ENCODE measurements at regions not wholly inside any gene's neighbourhood (a gene's known extent, or its start where the extent isn't known, plus 50 kb on each side); places are given as distances from the start of the nearest gene placed in this dataset.
"Not testable (repeated sequence)": the region's sequence is repeated elsewhere in the genome, so short reads cannot be mapped to it uniquely, and the experiment has no call there.

GRCh38 chrX:4655743-4656142 is 942.3 kb upstream of the PRKX start:
- no peak for DNase-seq (ENCODE audit: low read depth, low spot score)
- Histone ChIP-seq H3K27me3 (ENCODE audit: insufficient read depth, insufficient read length) (no peaks in the 10 kb centered on the region), H3K36me3 (ENCODE audit: insufficient read depth, insufficient read length, low read length) (no peaks in the 10 kb centered on the region), H3K9me3 (ENCODE audit: insufficient read depth, low read length) (no peaks in the 10 kb centered on the region), H3K9ac (ENCODE audit: insufficient read length, low read depth) (no peak overlapping the region), H3K4me1 (ENCODE audit: insufficient read depth, insufficient read length) (no peaks in the 10 kb centered on the region), H3K4me3 (ENCODE audit: insufficient read length, low read depth) (no peak overlapping the region)
- TF ChIP-seq YY1 (IDR thresholded peaks at IDR 0.05; ENCODE audit: insufficient read depth, insufficient read length) (no peak), SUZ12 (IDR thresholded peaks at IDR 0.05; ENCODE audit: extremely low read depth, insufficient read depth, insufficient read length) (no peak), ZNF274 (IDR thresholded peaks at IDR 0.05; ENCODE audit: low read depth, low read length) (no peak)

- Histone ChIP-seq H3K27me3 (ENCODE audit: insufficient read depth, insufficient read length) (no peaks in the 10 kb centered on the region), H3K36me3 (ENCODE audit: insufficient read depth, insufficient read length, low read length) (no peaks in the 10 kb centered on the region), H3K9me3 (ENCODE audit: insufficient read depth, low read length) (no peaks in the 10 kb centered on the region), H3K4me1 (ENCODE audit: insufficient read depth, insufficient read length) (no peaks in the 10 kb centered on the region), H3K9ac (ENCODE audit: insufficient read length, low read depth) (no peak overlapping the region), H3K4me3 (ENCODE audit: insufficient read length, low read depth) (no peak overlapping the region)
- no peak for DNase-seq (ENCODE audit: low read depth, low spot score)
- no peak for TF ChIP-seq SUZ12 (IDR thresholded peaks at IDR 0.05; ENCODE audit: extremely low read depth, insufficient read depth, insufficient read length)
- TF ChIP-seq ZNF274 (IDR thresholded peaks at IDR 0.05; ENCODE audit: low read depth, low read length) = no peak
- no peak for TF ChIP-seq YY1 (IDR thresholded peaks at IDR 0.05; ENCODE audit: insufficient read depth, insufficient read length)
Measured at GRCh38 chrX:4642114-4642513, 928.7 kb upstream of the PRKX start.

- Histone ChIP-seq H3K9me3 (ENCODE audit: insufficient read depth, low read length) (no peaks in the 10 kb centered on the region), H3K27me3 (ENCODE audit: insufficient read depth, insufficient read length) (no peaks in the 10 kb centered on the region), H3K4me1 (ENCODE audit: insufficient read depth, insufficient read length) (no peaks in the 10 kb centered on the region), H3K9ac (ENCODE audit: insufficient read length, low read depth) (no peak overlapping the region), H3K4me3 (ENCODE audit: insufficient read length, low read depth) (no peak overlapping the region), H3K36me3 (ENCODE audit: insufficient read depth, insufficient read length, low read length) (no peaks in the 10 kb centered on the region)
- no peak for DNase-seq (ENCODE audit: low read depth, low spot score)
- TF ChIP-seq ZNF274 (IDR thresholded peaks at IDR 0.05; ENCODE audit: low read depth, low read length) (no peak), YY1 (IDR thresholded peaks at IDR 0.05; ENCODE audit: insufficient read depth, insufficient read length) (no peak), SUZ12 (IDR thresholded peaks at IDR 0.05; ENCODE audit: extremely low read depth, insufficient read depth, insufficient read length) (no peak)
Measured at GRCh38 chrX:4638036-4638435, 924.6 kb upstream of the PRKX start.

GRCh38 chrX:4627414-4627813 is 914.0 kb upstream of the PRKX start:
- no peaks in the 10 kb centered on the region for H3K4me1 ChIP-seq (ENCODE audit: insufficient read depth, insufficient read length)
- TF ChIP-seq SUZ12 (IDR thresholded peaks at IDR 0.05; ENCODE audit: extremely low read depth, insufficient read depth, insufficient read length) (no peak), ZNF274 (IDR thresholded peaks at IDR 0.05; ENCODE audit: low read depth, low read length) (no peak), YY1 (IDR thresholded peaks at IDR 0.05; ENCODE audit: insufficient read depth, insufficient read length) (no peak)
- no peak overlapping the region for H3K9ac ChIP-seq (ENCODE audit: insufficient read length, low read depth)
- H3K36me3 ChIP-seq (ENCODE audit: insufficient read depth, insufficient read length, low read length) = no peaks in the 10 kb centered on the region
- DNase-seq (ENCODE audit: low read depth, low spot score) = no peak
- no peak overlapping the region for H3K4me3 ChIP-seq (ENCODE audit: insufficient read length, low read depth)
- no peaks in the 10 kb centered on the region for H3K27me3 ChIP-seq (ENCODE audit: insufficient read depth, insufficient read length)
- no peaks in the 10 kb centered on the region for H3K9me3 ChIP-seq (ENCODE audit: insufficient read depth, low read length)

GRCh38 chrX:4622486-4623167 is 909.2 kb upstream of the PRKX start:
- Histone ChIP-seq H3K36me3 (ENCODE audit: insufficient read depth, insufficient read length, low read length) (no peaks in the 10 kb centered on the region), H3K9me3 (ENCODE audit: insufficient read depth, low read length) (no peaks in the 10 kb centered on the region), H3K9ac (ENCODE audit: insufficient read length, low read depth) (no peak overlapping the region), H3K27me3 (ENCODE audit: insufficient read depth, insufficient read length) (no peaks in the 10 kb centered on the region), H3K4me3 (ENCODE audit: insufficient read length, low read depth) (no peak overlapping the region), H3K4me1 (ENCODE audit: insufficient read depth, insufficient read length) (no peaks in the 10 kb centered on the region)
- no peak for TF ChIP-seq ZNF274 (IDR thresholded peaks at IDR 0.05; ENCODE audit: low read depth, low read length)
- no peak for TF ChIP-seq SUZ12 (IDR thresholded peaks at IDR 0.05; ENCODE audit: extremely low read depth, insufficient read depth, insufficient read length)
- no peak for TF ChIP-seq YY1 (IDR thresholded peaks at IDR 0.05; ENCODE audit: insufficient read depth, insufficient read length)
- no peak for DNase-seq (ENCODE audit: low read depth, low spot score)

- H3K4me3 ChIP-seq (ENCODE audit: insufficient read length, low read depth); H3K9ac ChIP-seq (ENCODE audit: insufficient read length, low read depth); DNase-seq (ENCODE audit: low read depth, low spot score); H3K27me3 ChIP-seq (ENCODE audit: insufficient read depth, insufficient read length); H3K9me3 ChIP-seq (ENCODE audit: insufficient read depth, low read length); H3K36me3 ChIP-seq (ENCODE audit: insufficient read depth, insufficient read length, low read length); H3K4me1 ChIP-seq (ENCODE audit: insufficient read depth, insufficient read length): not testable (repeated sequence)
Measured at GRCh38 chrX:4613651-4614050, 900.2 kb upstream of the PRKX start.

- Histone ChIP-seq H3K27me3 (ENCODE audit: insufficient read depth, insufficient read length) (no peaks in the 10 kb centered on the region), H3K4me3 (ENCODE audit: insufficient read length, low read depth) (no peak overlapping the region), H3K36me3 (ENCODE audit: insufficient read depth, insufficient read length, low read length) (no peaks in the 10 kb centered on the region), H3K9me3 (ENCODE audit: insufficient read depth, low read length) (no peaks in the 10 kb centered on the region), H3K4me1 (ENCODE audit: insufficient read depth, insufficient read length) (no peaks in the 10 kb centered on the region), H3K9ac (ENCODE audit: insufficient read length, low read depth) (no peak overlapping the region)
- DNase-seq (ENCODE audit: low read depth, low spot score) = no peak
- TF ChIP-seq SUZ12 (IDR thresholded peaks at IDR 0.05; ENCODE audit: extremely low read depth, insufficient read depth, insufficient read length) = no peak
- no peak for TF ChIP-seq YY1 (IDR thresholded peaks at IDR 0.05; ENCODE audit: insufficient read depth, insufficient read length)
- no peak for TF ChIP-seq ZNF274 (IDR thresholded peaks at IDR 0.05; ENCODE audit: low read depth, low read length)
Measured at GRCh38 chrX:4588893-4589292, 875.4 kb upstream of the PRKX start.

Measured in NT2/D1 (cell line).